ENCODE measurements at regions not wholly inside any gene's neighbourhood (a gene's known extent, or its start where the extent isn't known, plus 50 kb on each side); places are given as distances from the start of the nearest gene placed in this dataset.

DNA sequence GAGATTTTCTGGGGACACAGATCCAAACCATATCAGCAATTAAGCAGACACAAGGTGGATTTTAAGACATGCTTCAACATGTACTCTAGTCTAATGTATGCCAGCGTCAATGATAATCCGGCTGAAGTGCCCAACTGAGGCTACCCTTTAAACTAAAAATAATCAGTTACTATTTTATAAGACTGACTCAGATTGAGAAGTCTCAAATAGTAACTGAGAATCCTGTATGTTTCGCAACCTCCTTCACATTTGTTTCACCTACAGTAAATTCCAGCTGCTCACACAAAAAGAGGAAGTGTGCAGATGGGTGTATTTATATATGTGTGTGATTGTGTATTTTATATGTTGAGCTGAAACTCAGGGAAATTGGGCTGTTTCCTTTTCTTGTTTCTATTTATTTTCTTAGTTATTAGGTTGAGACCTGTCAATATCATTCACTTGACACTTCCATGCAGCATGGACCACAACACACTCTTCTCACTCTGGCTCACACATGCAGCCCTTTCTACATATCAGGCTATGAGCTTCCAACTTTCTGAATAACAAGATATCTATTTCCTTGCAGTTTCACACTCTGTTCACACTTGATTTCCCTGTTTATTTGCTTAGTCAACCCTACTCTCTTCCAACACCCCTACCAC, 1224.9 kb upstream of the TMEM132C start:
- H2AFZ ChIP-seq (ENCODE audit: low read length), result no peak overlapping the region
- no TSS peak for BruUV-seq (replicated peaks)
- no peaks in the 10 kb centered on the region for H3K9me3 ChIP-seq (ENCODE audit: low read length)
- intact Hi-C loops (cut with micrococcal nuclease; ENCODE audit: unreplicated experiment), result no loop called here
- TF ChIP-seq CTCF (conservative IDR thresholded peaks at IDR 0.05; ENCODE audit: low read length), result no peak
- TF ChIP-seq EZH2phosphoT487 (IDR thresholded peaks at IDR 0.05; ENCODE audit: borderline replicate concordance, low read depth, low read length), result no peak
- POLR2A ChIA-PET, result interaction anchor here (0.7 kb wide), 1 partner anchor 75 kb away, joined by 3 read pairs; no protein-coding TSS in a partner anchor
- H3K4me2 ChIP-seq (ENCODE audit: low read length), result no peak overlapping the region
- H3K4me3 ChIP-seq (ENCODE audit: low read depth, low read length, poor library complexity, severe bottlenecking), result no peak overlapping the region
- peaks cover 4% of the 10 kb centered on the region for H3K4me1 ChIP-seq (ENCODE audit: insufficient read depth, low read length, poor library complexity, severe bottlenecking)
- H4K20me1 ChIP-seq (ENCODE audit: insufficient read depth, low read length), result no peaks in the 10 kb centered on the region
- H3K79me2 ChIP-seq (ENCODE audit: insufficient read depth, low read depth, low read length), result no peaks in the 10 kb centered on the region
- H3K27ac ChIP-seq (ENCODE audit: low read depth, low read length, poor library complexity, severe bottlenecking), result no peak overlapping the region
- H3K9me2 ChIP-seq (ENCODE audit: insufficient read depth, low read length), result no peaks in the 10 kb centered on the region
- H3K36me3 ChIP-seq (ENCODE audit: insufficient read depth, low read length), result no peaks in the 10 kb centered on the region
- DNase-seq (ENCODE audit: low spot score), result peak; percentile 26
- CTCF ChIA-PET (ENCODE audit: unreplicated experiment), result no interaction called here

GRCh38 chr12:127043731-127044130, 1223.2 kb upstream of the TMEM132C start:
- H3K27ac ChIP-seq (ENCODE audit: low read depth, low read length, poor library complexity, severe bottlenecking), result no peak overlapping the region
- H3K9me3 ChIP-seq (ENCODE audit: low read length), result no peaks in the 10 kb centered on the region
- intact Hi-C loops (cut with micrococcal nuclease; ENCODE audit: unreplicated experiment), result no loop called here
- ChIA-PET POLR2A (interaction anchor here (0.5 kb wide), 1 partner anchor 8 kb away, joined by 4 read pairs; no protein-coding TSS in a partner anchor), CTCF (ENCODE audit: unreplicated experiment) (no interaction called here)
- no peak overlapping the region for H3K4me3 ChIP-seq (ENCODE audit: low read depth, low read length, poor library complexity, severe bottlenecking)
- H3K36me3 ChIP-seq (ENCODE audit: insufficient read depth, low read length), result no peaks in the 10 kb centered on the region
- DNase-seq (ENCODE audit: low spot score), result no peak
- H2AFZ ChIP-seq (ENCODE audit: low read length), result no peak overlapping the region
- H3K4me1 ChIP-seq (ENCODE audit: insufficient read depth, low read length, poor library complexity, severe bottlenecking), result peaks cover 4% of the 10 kb centered on the region
- no peak overlapping the region for H3K4me2 ChIP-seq (ENCODE audit: low read length)
- BruUV-seq (replicated peaks), result no TSS peak
- H3K9me2 ChIP-seq (ENCODE audit: insufficient read depth, low read length), result no peaks in the 10 kb centered on the region
- H3K79me2 ChIP-seq (ENCODE audit: insufficient read depth, low read depth, low read length), result no peaks in the 10 kb centered on the region
- TF ChIP-seq CTCF (conservative IDR thresholded peaks at IDR 0.05; ENCODE audit: low read length), result no peak
- no peak for TF ChIP-seq EZH2phosphoT487 (IDR thresholded peaks at IDR 0.05; ENCODE audit: borderline replicate concordance, low read depth, low read length)
- H4K20me1 ChIP-seq (ENCODE audit: insufficient read depth, low read length), result no peaks in the 10 kb centered on the region

DNA sequence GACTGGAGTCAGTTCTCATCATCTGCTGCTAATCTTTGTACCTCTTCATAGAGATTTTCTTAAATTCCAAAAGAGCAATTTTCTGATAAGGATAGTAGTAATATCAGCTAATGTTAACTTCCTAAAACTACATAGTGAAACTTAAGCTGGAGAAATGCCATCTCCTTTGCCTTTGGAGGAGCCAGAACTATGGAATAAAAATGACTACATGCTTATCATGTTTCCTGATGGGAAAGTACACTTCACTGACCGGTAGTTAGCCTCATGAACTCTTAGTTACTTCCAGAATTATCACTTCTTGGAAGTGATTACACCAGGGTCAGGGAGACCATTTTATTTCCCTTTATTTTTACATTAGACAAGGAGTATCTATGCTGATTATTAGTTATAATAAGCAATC, 1222.1 kb upstream of the TMEM132C start:
- TF ChIP-seq EZH2phosphoT487 (IDR thresholded peaks at IDR 0.05; ENCODE audit: borderline replicate concordance, low read depth, low read length), result no peak
- TF ChIP-seq CTCF (conservative IDR thresholded peaks at IDR 0.05; ENCODE audit: low read length), result no peak
- POLR2A ChIA-PET, result no interaction called here
- H4K20me1 ChIP-seq (ENCODE audit: insufficient read depth, low read length), result no peaks in the 10 kb centered on the region
- H3K79me2 ChIP-seq (ENCODE audit: insufficient read depth, low read depth, low read length), result no peaks in the 10 kb centered on the region
- H3K4me1 ChIP-seq (ENCODE audit: insufficient read depth, low read length, poor library complexity, severe bottlenecking), result peaks cover 4% of the 10 kb centered on the region
- no peak overlapping the region for H3K27ac ChIP-seq (ENCODE audit: low read depth, low read length, poor library complexity, severe bottlenecking)
- H3K36me3 ChIP-seq (ENCODE audit: insufficient read depth, low read length), result no peaks in the 10 kb centered on the region
- no peak overlapping the region for H2AFZ ChIP-seq (ENCODE audit: low read length)
- no peak overlapping the region for H3K4me3 ChIP-seq (ENCODE audit: low read depth, low read length, poor library complexity, severe bottlenecking)
- H3K9me3 ChIP-seq (ENCODE audit: low read length), result no peaks in the 10 kb centered on the region
- no peak for DNase-seq (ENCODE audit: low spot score)
- H3K9me2 ChIP-seq (ENCODE audit: insufficient read depth, low read length), result no peaks in the 10 kb centered on the region
- intact Hi-C loops (cut with micrococcal nuclease; ENCODE audit: unreplicated experiment), result no loop called here
- BruUV-seq (replicated peaks), result no TSS peak
- no peak overlapping the region for H3K4me2 ChIP-seq (ENCODE audit: low read length)
- CTCF ChIA-PET (ENCODE audit: unreplicated experiment), result no interaction called here
